ENCODE measurements at regions not wholly inside any gene's neighbourhood (a gene's known extent, or its start where the extent isn't known, plus 50 kb on each side); places are given as distances from the start of the nearest gene placed in this dataset.

DNA sequence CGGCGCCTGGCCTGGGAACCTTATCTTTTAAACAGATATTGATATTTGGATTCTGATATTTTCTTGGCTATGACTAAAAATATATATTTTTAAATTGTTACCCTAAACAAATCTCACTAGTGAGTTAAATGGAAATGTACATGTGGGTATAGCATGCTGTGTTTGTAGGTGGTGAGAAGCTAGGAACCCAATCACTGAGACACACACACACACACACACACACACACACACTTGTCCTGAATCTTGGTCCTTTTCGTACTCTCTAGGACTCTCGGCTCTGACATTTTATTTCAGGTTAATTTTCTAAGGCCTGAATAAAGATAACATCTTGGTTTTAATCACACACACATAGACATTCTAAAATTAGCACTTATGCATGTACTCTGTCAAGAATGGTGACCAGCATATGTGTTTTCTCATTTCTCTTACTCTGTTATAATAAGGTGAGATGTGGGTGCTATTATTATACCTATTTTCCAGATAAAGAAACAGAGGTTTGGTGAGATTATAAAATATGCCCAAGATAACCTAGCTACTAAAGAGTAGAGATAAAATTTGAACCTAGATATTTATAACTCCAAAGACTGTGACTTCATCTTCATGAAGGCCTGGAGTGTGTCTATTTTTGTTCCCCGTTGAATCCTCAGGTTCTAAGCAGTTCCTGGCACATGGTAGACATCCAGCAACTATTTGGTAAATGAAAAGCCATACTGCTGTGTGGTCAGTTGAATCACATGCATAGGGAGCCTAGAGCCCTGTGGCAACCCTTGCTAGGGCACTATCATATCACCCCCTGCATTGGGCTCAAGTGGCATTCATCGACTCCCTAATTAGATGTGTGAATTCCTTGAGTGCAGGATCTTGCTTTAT lies 85.0 kb upstream of the RAB3GAP2 start:
- DNase-seq: no peak

DNA sequence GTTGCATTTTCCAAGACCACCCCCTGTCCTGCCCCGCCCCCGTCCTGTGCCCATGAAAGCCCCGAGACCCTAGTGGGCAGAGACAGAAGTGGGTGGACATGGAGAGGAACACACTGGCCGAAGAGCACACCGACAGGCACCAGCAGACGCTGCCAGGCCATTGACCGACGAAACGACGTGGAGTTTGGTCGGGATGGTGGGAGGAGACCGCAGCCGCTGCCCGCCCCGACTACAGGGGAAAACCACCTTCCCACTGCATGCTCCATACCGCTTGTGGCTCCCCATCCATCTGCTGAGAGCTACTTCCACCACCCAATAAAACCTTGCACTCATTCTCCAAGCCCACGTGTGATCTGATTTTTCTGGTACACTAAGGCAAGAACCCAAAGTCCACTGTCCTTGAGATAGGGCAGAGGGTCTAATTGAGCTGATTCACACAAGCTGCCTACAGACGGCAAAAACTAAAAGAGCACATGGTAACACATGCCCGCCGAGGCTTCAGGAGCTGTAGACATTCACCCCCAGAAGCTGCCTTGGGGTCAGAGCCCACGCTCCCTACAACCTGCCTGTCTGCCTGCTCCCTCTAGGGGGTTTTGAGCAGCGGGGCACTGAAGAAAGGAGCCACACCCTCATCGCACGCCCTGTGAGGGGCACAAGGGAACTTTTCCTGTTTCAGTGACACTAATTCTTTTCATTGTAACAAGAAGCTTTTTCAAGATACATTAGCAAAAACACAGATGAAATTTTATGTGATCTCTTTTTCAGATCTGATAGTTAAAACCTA lies 81.2 kb upstream of the RAB3GAP2 start:
- DNase-seq: no peak

DNA sequence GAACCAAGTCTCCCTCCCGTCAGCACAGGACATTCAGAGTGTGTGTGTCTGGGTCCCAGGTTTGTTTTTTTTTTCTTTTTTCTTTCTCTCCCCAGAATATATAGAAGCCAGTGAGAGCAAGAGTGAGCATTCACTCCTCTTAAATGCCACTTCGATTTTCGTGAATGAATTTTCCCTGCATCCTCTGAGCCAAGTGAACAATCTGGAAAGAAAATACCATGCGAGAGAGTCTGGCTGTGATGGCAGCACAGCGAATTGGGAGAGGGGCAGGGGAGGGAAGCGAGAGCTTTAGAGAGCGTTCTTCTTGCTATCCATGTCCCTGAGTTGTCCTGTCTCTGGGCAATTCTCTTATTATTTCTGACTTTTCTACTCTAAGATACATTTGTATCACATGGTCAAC lies 76.0 kb upstream of the RAB3GAP2 start:
- DNase-seq: no peak

DNA sequence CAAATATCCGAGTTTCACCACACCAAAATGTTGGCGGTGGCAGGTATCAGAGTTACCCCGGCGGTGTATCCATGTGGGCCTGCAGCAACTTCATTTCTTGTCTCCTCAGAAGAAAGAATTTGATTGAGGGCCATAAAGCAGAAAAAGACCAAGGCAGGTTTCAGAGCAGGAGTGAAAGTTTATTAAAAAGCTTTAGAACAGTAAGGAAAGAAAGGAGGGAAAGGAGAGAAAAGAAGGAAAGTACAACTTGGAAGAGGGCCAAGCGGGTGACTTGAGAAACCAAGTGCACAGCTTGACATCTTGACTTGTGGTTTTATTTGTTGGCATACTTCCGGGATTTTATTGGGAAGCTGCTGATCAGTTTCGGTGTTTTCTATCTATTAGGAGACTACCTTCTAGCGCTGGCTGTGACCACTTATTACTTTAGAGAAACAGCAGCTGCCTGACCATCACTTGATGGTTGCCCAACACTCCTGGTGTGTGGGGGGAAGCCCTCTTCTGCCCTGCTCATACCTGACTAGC lies 75.5 kb upstream of the RAB3GAP2 start:
- no peak for DNase-seq

DNA sequence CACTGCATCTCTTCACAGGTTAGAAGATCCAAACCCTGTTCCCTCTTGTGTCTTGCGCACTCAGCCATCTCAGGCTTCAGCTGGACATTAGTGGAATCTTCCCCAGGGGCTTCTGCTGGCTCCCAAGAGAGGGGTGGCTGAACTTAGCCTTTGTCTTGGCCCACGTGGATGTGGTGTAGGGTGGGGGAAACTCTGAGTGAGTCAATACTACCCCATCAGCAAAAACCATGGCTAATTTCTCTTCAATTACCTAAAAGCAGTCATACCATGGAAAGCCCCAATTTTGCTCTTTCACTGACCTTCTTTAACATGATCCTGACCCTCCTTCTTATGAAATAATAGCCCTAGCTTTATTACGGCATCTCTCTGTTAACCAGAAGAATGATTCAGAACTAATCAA lies 72.5 kb upstream of the RAB3GAP2 start:
- no peak for DNase-seq

DNA sequence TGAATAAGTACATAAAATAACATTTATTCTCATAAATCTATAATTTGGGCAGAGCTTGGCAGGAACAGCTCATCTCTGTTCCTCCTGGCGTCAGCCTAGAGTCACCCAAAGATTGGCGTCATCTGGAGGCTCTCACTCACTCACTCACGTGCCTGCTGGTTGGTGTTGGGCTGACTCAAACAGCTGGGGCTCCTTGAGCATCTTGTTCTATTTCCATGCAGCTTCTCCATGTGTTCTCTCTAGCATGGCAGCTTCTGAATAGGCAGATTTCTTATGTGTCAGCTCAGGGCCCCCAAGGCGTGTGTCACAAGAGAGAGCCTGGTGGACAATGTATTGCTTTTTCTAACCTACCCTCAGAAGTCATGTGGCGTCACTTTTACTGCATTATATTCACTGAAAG lies 70.6 kb upstream of the RAB3GAP2 start:
- peak; percentile 9 for DNase-seq

DNA sequence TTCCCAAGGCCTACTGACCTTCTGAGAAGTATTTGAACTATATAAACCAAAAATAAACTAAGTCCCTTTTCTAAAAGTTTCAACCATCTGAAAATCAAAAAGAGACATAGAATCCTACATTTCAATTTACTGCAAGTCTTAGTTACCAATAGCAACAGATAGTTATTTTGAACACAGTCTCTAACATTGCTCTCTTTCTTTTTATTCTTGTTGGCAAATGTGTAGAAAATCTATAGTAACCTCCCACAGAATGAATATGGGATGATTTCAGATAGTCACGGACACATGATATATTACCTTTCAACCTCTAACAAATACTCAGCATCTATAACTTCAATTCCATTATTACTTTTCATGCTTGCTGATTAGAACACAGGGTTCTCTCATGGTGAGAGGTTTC lies 68.9 kb upstream of the RAB3GAP2 start:
- no peak for DNase-seq

DNA sequence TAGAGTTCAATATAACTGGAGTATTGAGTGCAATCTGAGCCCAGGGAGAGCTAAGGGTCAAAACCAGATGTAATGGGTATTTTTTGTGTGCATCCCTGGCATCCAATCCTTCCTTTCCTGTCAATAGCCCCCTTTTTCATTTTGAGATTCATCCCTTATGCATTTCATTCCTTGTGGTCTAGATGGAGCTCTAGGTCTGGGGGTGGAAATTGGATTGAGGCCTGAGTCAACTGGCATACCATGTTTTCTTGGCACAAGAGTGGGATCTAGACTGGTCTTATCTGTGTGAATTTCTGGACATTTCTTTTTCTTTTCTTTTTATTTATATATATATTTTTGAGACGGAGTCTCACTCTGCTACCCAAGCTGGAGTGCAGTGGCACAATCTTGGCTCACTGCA lies 67.3 kb upstream of the RAB3GAP2 start:
- no peak for DNase-seq

DNA sequence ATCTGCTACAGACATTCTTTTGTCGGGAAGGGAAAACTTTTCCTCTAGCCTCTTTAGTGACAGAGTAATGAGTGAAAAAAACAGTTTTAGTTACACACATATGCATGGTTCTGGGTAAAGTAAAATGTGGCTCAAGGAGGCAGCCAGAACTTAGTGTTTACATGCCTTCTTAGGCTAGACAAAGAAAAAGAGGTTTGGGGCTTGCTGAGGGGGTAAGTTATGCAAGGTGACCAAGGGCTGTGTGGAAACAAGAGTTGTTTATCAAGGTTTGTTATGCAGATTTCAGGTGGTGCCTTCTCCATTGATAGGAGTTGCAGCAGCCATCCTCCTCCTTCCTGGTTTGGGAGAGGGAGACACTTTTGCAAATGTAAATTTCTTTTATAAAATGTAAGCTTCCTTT lies 66.5 kb upstream of the RAB3GAP2 start:
- no peak for DNase-seq

DNA sequence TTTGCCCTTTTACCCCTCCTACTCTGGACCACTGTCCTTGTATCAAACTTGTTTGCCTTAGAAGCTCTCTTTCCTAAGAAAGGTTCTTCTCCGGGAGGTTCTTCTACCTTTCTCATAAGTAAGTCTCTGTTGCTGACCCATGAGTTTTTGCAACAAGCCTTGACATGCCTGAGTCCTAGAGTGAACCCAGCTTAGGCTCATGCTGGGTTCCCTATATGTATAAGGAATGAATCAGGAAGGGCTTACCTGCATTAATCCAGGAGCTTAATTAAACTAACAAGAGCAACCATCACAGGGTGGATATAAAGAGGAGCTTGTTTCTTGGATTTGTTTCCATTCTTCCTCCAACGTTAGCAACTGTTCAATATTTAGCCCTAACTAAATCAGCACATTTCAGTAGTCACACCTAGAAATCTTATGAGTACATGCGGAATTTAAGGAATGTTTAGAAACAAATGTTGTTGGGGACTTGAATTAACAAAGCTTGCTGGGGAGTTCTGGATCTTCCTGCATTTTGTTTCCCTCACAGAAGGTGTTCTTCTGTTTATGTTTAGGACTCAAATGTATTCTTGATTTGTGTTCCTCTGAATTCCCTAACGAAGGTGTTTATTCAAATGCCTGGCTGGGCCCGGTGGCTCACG lies 64.3 kb upstream of the RAB3GAP2 start:
- no peak for DNase-seq

DNA sequence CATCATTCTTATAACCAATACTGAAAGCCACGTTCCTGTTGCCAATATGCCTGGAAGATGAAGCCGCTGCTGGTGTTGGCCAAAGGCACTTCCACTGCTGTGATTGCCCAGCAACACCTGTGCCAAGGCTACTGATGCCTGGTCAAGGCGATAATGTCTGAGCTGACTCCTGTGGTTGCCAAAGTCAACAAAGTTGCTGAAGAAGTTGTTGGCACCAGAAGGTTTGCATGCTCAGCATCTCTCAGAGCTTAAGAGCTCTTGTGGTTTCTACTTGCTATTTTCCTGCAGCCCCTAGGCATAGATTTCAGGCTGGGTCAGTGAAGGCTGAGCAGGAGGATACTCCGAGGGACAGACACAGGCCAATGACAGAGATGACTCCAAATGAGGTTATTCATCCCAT lies 63.4 kb upstream of the RAB3GAP2 start:
- no peak for DNase-seq

DNA sequence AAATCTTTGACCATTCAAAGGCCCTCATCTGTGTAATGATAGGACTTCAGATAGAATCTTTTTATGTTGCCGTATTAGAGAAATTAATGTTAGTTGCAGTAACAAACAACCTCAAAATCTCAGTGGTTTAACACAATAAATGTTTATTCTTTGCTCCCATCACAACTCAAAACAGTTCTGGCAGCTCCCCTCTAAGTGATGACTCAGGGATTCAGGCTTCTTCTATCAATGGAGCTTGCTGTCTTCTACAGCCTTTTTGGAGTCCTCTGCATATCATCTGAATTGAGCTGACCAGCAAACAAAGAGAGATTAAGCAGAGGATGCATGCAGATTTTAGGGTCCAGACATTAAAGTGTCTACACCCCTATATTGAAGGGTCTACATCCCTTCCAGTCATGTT lies 59.1 kb upstream of the RAB3GAP2 start:
- no peak for DNase-seq

DNA sequence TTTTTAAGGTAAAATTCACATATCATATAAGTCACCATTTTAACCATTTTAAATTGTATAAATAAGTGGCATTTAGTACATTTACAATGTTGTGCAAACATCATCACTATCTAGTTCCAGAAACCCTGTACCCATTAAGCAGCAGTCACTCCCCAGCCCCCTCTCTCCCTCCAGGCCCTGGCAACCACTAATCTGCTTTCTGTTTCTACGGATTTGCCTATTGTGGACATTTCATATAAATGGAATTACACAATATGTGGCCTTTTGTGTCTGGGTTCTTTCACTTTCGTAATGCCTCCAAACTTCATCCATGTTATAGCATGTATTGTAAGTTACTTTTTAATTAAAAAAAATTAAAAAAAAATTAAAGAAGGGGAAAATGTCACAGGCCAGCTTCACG lies 58.0 kb upstream of the RAB3GAP2 start:
- no peak for DNase-seq

DNA sequence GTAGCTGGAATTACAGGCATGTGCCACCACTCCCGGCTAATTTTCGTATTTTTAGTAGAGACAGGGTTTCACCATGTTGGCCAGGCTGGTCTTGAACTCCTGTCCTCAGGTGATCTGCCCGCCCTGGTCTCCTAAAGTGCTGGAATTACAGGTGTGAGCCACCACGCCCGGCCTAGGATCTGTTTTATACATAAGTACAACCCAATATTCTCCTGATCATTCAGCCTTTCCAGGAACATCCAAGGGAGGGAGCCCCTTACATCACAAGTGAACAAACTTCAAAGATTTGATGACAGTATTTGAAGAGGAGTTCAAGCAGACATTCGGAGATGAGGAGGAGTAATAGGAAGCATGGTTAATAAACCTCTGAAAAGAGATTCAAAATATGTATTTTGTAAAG lies 54.9 kb upstream of the RAB3GAP2 start:
- no peak for DNase-seq

DNA sequence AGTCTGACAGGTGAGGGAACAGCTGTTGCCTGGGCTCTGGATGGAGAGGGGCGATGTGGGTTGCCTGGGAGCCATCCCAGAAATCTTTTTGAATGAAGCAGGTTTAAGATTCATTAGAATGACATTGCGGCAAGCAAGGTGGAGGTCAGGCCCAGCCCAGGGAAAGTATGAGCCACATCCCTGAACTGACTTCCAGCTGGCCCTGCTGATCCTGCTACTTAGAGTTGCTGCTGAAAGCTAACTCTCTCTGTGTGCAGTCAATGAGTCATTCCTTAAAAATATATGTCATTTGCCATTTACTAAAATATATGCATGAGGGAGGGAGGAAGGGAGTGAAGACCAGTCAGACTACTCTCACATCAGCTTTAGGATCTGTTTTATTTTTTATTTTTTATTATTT lies 54.3 kb upstream of the RAB3GAP2 start:
- no peak for DNase-seq

DNA sequence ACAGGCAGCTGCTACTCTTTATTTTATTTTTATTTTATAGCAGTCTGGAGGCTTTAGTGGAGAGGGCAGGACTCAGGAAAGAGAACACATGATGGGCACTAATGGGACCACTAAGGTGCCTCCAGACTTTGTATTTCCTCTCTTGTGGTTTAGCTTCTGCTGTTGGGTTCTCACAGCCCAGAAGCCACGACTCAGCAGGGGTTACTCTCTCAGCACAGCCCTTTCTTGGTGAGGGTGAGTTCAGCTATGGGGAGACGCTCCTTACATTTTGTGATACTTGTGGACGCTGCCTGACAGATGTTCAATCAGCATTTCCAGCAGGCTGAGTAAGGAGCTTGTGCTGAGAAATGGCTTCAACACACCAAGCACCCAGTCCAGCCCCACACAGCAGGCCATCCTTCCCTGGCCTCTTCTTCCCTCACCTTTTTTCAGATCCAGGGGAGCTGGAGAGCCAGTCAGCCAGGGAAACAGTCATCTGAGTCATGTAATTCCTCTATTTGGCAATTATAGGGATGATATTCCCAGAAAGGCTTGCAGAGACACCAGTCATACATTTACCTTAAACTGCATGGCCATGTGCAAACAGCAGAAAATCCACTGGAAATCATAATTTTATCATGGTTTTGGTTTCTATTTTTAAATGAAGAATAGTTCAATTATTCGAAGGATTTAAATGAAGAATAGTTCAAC lies 53.2 kb upstream of the RAB3GAP2 start:
- DNase-seq: no peak

DNA sequence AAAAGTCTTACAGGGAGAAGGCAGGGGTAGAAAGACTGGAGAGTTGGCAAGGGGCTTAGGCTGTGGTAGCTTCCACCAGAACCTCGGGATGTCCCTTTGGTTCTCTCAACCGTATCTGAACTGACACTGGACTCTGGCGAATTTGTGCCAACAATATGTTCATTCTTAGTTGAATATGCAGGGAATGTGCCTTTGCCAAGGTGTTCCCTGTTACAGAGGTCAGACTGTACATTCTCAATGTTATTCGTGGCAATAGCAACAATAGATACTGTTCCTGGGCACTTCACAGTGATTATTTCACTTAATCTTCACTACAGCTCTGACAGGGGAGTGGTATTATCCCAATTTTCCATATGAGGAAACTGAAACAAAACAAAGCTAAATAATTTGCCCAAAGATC lies 51.5 kb upstream of the RAB3GAP2 start:
- DNase-seq: no peak

DNA sequence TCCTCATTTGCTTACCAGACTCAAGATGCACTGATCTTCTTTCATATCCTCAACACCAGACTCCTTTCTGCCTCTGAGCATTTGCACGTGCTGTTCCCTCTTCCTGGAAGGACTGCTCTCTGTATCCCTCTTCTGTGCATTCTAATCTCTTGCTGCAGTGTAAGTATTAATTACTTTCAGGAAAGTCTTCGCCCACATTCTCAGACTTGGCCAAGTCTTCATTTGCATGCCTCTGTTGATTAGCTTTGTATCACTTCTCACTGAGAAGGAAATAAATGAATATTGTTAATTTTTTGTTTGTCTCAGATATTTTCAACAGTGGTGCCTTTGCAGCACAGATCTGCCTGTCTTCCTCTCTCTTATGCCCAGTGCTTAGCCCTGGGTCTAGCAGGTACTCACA lies 50.3 kb upstream of the RAB3GAP2 start:
- no peak for DNase-seq

Measured in NCI-H524 treated with DMSO at 0.1 percent for 48 hours (cell line).